Fibroblast of the aortic adventitia (primary cell): ENCODE measurements at regions not wholly inside any gene's neighbourhood (a gene's known extent, or its start where the extent isn't known, plus 50 kb on each side); places are given as distances from the start of the nearest gene placed in this dataset.

Source experiments
- DNase-seq: peaks from one replicate; pipeline ENCODE4 v3.0.0-alpha.2; 2010; ENCODE audit warnings: low read depth
- H3K4me3 ChIP-seq: 2 replicates; pipeline ENCODE4 v1.5.1; 2011; ENCODE audit warnings: low read depth, mild to moderate bottlenecking, control low read depth, low read length, moderate library complexity
- TF ChIP-seq, protein P1 (sequence below): IDR thresholded peaks from 2 replicates; pipeline ENCODE4 v1.5.1; 2011; ENCODE audit warnings: mild to moderate bottlenecking, low read length, control low read depth, inconsistent platforms; ENCODE audit not compliant: insufficient read depth

DNA sequence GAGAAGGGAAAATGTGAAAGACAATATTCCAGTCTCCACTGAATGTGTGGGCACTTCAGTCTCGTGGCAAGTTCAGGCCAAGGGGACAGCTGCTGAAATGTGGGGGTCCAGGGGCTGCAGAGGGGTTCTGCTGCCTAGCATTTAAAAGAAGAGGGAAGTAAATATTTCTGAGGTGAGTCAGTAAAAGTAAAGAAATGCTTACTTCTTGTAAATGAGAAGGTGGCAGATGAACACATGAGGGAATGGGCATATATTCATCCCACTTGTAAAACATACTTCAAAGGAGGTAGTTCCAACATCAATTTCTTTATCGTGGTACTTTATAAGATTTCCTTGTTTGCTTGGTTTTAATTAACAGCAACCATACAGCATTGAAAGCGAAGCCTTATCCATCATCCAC lies 63.1 kb upstream of the HIVEP3 start:
- TF ChIP-seq, protein P1, sequence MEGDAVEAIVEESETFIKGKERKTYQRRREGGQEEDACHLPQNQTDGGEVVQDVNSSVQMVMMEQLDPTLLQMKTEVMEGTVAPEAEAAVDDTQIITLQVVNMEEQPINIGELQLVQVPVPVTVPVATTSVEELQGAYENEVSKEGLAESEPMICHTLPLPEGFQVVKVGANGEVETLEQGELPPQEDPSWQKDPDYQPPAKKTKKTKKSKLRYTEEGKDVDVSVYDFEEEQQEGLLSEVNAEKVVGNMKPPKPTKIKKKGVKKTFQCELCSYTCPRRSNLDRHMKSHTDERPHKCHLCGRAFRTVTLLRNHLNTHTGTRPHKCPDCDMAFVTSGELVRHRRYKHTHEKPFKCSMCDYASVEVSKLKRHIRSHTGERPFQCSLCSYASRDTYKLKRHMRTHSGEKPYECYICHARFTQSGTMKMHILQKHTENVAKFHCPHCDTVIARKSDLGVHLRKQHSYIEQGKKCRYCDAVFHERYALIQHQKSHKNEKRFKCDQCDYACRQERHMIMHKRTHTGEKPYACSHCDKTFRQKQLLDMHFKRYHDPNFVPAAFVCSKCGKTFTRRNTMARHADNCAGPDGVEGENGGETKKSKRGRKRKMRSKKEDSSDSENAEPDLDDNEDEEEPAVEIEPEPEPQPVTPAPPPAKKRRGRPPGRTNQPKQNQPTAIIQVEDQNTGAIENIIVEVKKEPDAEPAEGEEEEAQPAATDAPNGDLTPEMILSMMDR: no peak
- DNase-seq: no peak
- no peak overlapping the region for H3K4me3 ChIP-seq

DNA sequence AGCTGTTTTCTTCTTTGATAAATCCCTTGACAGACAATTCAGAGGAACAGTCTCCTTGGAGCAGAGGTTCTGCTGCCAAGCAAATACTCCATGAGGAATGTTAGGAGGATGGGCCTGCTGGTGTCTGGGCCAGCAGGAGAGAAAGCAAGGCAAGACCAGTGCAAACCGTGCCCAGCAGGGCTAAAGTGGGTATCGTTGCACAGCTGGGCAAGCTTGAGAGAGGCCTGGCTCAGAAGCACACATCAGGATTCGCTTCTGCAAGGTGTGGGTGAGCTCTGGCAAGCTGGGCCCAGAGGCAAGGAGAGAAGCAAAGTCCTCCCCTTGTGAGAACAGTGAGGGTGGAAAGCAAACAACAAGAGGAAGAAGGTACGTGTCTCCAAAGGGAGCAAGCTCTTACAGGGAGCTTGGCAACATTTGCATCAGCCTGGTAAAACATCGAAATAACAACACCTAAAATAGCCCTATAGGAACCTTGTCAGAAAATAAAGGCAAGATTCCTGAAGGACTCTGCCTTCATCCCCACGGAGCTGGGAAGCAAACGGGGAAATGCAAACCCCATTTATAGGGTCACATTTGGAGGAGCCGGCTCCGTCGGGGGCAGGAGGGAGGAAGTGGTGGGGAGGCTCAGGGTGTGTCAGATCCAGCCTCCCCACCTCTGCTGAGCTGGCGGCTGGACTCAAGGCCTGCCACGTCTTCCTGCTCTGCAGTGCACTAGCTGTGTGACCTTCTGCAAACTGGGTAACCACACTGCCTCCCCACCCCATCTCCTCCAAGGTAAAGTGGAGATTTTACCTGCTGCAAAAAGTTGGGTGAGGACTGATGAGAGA lies 62.3 kb upstream of the HIVEP3 start:
- no peak for DNase-seq
- TF ChIP-seq, protein P1: no peak
- no peak overlapping the region for H3K4me3 ChIP-seq

DNA sequence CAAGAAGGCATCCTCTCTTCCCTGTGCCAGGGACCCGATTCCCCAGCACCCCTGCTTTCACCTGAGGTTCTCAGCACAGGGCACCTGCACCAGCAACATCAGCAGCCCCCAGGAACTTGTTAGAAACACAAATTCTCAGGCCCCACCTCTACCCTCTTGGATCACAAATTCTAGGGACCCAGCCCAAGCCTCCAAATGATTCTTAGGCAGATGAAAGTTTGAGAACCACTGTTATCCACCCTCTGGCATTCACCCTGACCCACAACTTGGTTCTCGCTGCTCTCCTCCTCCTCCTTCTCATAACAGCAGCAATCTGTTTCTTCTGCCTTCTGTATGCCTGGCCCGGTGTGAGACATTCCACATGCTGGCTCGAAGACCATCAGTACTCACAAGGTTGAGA lies 60.3 kb upstream of the HIVEP3 start:
- TF ChIP-seq, protein P1: no peak
- no peak for DNase-seq
- H3K4me3 ChIP-seq: no peak overlapping the region

DNA sequence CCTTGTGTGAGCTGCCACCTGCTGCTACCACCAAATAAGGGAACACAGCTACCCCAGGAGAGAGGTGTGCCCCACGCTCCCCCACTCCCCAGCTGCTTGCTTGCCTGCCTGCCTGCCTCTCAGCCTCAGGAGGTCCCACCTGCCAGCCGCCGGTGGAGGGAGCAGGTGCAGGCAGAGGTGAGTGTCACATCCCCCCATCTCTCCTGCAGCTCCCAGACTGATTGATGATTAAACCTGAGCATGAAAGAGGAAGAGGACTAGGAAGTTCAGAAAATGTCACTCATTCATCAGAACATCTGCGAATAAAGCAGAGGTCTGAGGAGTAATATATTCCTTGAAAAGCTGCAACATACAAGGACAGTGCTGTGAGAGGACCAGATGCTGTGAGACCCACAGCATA lies 58.6 kb upstream of the HIVEP3 start:
- TF ChIP-seq, protein P1: no peak
- DNase-seq: no peak

DNA sequence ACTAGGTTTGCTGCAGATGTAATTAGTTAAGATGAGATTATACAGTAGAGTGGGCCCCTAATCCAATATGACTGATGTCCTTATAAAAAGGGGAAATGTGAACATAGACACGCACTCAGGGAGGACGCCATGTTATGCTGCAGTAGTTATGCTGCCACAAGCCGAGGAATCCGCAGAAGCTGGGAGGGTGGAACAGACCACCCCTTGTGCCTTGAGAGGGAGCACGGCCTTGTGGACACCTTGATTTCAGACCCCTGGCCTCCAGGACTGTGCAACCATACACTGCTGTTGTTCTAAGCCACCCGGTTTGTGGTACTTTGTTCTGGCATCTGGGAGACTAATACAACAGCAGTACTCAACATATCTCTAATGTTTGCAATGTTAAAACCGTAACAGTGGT lies 57.9 kb upstream of the HIVEP3 start:
- TF ChIP-seq, protein P1: no peak
- no peak overlapping the region for H3K4me3 ChIP-seq
- DNase-seq: no peak

More for the DNA sequence above, 58.6 kb upstream of the HIVEP3 start:
- no peak overlapping the region for H3K4me3 ChIP-seq

DNA sequence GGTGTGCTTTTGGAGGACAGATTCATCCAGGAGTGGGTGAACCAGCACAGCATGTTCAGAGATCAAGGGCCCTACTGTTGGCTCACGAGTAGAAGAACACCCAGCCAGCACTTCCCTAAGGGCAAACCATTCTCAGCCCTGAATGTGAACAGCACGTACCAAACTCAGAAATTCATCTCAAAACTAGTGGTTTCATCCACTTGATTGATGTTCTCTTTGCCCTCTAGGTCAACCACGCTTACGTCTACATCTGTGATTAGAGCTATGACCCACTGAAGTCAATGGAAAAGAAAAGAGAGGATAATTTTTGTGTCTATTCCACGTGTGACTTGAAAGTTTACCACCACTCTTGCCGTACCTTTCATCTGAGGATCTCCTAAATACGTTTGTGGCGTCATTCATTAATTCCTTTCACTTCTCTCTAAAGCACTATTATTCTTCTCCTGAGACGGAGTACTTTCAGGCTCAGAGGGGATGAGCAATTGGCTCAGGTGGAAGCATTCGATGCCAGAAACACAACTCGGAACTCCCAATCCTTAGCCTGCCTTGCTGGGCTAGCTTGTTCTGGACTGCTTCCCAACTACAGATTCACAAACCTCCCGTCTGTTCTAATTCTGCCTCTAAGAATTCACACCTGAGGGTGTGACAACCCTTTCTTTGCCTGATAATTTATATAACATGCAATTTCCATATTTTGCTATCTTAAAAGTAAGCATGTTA lies 57.3 kb upstream of the HIVEP3 start:
- H3K4me3 ChIP-seq: no peak overlapping the region
- no peak for DNase-seq
- TF ChIP-seq, protein P1: no peak
